Gastrocnemius medialis (tissue), 4 donors: ENCODE measurements at regions not wholly inside any gene's neighbourhood (a gene's known extent, or its start where the extent isn't known, plus 50 kb on each side); places are given as distances from the start of the nearest gene placed in this dataset.

ENCODE experiments used
- CTCF ChIP-seq, 5 experiments: fragments of 450-650 bp in 3 of 5; fragments of 200-600 bp in 2 of 5; sonication (generic) in 2 of 5; IDR thresholded peaks in 4 of 5; conservative IDR thresholded peaks in 1 of 5; 1 replicate in 4 of 5; 2 replicates in 1 of 5; pipeline ENCODE4 v1.5.1; 2016 to 2019; ENCODE audit warnings: antibody characterized with exemption in 5 of 5, mild to moderate bottlenecking in 3 of 5, moderate library complexity in 3 of 5
- POLR2A ChIP-seq, 2 donors: fragments of 450-650 bp; IDR thresholded peaks; one replicate each; pipeline ENCODE4 v1.6.1; 2017; ENCODE audit warnings: antibody characterized with exemption in 2 of 2, mild to moderate bottlenecking in 2 of 2, moderate library complexity in 2 of 2

DNA sequence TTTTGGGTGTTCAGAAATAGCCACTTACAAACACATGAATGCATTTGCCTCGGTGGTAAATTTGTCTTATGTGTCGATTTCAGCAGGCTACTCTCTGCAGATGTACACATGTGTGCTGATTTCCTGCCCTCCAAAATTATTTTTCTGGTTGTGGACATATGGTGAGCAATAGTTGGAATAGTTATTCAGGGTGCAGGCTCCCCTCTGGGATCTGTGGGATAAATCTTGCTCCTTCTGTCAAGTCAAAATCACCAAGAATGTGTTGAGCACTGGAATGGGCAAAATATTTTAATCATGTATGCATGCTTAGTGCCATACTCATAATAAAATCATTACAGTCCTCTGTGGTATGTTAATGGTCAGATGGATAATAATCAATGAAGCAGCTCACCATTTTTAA is 684.5 kb downstream of the BCL11A start:
- TF ChIP-seq CTCF (IDR thresholded peaks at IDR 0.05 in 4 of 5, conservative IDR thresholded peaks at IDR 0.05 in 1 of 5) (no peak), POLR2A (IDR thresholded peaks at IDR 0.05) (no peak)
